ENCODE measurements at regions not wholly inside any gene's neighbourhood (a gene's known extent, or its start where the extent isn't known, plus 50 kb on each side); places are given as distances from the start of the nearest gene placed in this dataset.

GRCh38 chr20:39935901-39936300 is 753.1 kb downstream of the MAFB start:
- no peak for DNase-seq (ENCODE audit: low spot score)

DNA sequence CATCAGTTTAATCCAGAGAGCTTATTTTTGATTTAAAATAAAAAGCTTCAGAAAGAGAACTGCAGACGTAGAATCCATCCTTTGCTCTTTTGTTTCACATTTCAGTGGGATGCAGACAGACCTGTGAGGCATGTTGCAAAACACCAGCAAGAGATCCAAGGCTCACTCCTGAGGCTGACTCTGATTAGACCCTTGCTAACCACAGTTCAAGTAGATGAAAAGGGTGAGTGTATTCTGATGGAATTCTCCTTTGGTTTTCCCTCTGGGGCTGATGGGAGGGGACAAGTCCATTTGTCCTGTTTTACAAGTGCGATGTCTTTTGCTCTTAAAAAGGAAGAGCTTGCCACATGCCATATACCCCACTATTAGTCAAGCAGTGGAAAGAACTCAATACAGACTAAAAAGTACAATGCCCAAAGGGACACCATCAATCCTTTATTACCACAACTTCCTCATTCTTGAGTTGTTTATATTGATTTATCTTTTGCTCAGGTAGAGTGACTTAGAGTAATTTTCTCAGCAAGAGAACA is 772.7 kb downstream of the MAFB start:
- no peak for DNase-seq (ENCODE audit: low spot score)

GRCh38 chr20:39913274-39913673 is 775.8 kb downstream of the MAFB start:
- DNase-seq (ENCODE audit: low spot score): no peak

DNA sequence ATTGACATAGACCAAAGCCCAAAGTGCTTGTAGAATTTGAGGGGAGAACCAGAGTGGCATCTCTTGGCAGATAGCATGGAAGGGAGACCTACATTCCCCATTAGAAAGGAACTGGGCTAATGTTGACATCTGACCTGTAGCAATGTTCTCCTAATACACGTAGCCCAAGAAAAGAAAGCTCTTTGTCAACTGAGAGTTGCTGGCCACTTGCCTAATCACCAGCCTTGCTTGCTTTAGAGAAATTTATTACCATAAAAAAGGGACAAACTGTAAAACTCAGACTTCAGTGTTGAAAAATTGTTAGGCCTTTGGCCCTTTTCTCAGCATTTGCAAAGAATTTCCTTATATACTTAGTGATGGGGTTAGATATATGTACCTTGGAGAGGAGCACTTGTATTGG is 777.5 kb downstream of the MAFB start:
- DNase-seq (ENCODE audit: low spot score): no peak

DNA sequence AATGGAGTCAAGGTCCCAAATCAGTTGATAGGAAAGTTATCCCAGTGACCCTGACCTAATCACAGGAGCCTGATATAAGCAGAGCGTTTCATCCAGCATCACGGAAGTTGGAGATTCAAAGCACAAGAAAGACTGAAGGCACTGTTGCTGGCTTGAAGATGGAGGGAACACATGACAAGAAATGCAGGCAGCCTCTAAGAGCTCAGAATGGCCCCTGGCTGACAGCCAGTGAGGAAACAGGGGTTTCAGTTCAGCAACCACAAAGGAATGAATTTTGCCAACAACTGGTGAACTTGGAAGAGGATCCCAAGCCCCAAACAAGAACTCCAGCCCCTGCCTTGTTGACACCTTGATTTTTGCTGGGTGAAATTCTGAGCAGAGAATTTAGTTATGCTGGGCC is 778.5 kb downstream of the MAFB start:
- DNase-seq (ENCODE audit: low spot score): no peak

- no peak for DNase-seq (ENCODE audit: low spot score)
Observed at GRCh38 chr20:39909447-39909846, 779.6 kb downstream of the MAFB start.

DNA sequence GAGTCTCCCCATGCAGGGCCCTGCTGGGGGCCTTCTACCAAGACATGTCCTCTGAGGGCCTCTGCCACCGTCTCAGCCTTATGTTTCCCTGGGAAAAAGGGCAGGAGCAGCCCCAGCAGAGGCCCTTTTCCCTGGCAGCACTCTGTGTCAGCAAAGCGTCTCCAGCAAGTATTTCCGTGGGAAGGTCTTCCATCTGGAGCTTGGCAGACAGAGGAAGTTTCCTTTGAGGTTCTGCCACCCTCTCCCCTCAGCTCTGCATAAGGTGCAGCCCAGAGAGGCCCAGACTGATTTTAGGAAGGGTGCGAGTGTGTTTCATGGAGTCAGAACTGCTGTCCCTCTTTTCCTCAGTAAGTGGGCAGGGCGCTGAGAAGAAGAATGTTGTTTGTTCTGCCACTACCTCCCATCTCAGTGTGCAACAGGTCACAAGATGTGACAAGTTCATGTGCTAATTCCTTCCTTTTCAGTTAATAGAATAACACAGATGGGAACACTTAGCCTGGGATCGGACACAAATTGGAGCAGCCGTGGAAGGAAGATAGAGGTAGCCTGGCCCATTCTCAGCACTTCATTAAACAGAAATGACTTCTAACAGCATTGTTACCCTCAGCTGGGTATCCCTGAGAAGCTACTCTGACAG is 784.4 kb downstream of the MAFB start:
- DNase-seq (ENCODE audit: low spot score): no peak

DNA sequence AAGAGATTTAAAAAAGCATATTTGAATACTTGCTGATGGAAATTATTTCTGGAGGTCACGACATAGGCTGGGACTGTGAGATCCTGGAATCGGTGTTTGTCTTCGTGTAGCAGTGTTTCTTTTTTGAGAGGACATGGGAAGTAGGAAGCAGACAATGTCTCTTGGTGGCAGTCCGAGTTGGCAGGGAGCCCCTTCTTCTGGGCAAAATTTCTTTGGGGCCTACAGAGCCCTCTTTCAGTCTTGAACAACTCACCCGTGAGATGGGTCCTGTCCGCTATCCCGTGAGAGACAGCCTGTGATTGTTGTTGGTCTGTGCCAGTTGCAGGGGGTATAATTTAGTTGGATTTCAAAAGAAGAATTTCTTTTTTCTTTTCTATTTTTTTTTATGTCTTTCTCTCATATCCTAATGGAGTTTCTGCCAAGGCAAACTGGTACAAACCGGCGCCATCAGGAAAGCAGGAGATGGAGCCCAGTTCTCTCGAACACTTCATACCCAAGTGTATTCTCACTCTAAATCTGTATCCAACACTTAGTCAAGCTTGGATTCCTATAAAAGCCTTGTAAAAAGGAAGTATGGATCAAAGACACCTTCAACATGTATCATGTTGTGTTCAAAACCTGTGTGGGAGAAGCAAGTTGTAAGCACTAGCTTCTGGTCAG is 785.1 kb downstream of the MAFB start:
- DNase-seq (ENCODE audit: low spot score): no peak

GRCh38 chr20:39899881-39900280 is 789.2 kb downstream of the MAFB start:
- DNase-seq (ENCODE audit: low spot score): no peak

GRCh38 chr20:39898467-39898852 is 790.6 kb downstream of the MAFB start:
- DNase-seq (ENCODE audit: low spot score): no peak

GRCh38 chr20:39897781-39898466 is 791.1 kb downstream of the MAFB start:
- no peak for DNase-seq (ENCODE audit: low spot score)

DNA sequence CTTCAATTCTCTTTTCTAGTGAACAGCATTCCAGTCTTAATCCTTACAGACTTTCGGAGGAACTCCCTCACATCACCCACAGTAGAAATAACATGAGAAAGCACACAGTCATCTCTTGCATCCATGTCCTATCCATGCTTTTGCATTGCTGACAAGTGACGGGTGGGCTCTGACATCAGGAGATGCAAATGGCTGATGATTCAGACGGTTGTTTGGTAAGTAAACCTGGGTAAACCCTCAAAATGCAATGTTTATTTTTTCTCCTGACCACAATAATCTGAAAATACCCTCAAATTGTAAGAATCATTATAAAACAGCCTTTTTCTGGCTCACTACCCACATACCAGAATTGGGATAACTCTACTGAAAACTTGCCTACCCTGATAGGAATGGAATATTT is 792.0 kb downstream of the MAFB start:
- DNase-seq (ENCODE audit: low spot score): no peak

- no peak for DNase-seq (ENCODE audit: low spot score)
Observed at GRCh38 chr20:39894067-39894466, 795.0 kb downstream of the MAFB start.

DNA sequence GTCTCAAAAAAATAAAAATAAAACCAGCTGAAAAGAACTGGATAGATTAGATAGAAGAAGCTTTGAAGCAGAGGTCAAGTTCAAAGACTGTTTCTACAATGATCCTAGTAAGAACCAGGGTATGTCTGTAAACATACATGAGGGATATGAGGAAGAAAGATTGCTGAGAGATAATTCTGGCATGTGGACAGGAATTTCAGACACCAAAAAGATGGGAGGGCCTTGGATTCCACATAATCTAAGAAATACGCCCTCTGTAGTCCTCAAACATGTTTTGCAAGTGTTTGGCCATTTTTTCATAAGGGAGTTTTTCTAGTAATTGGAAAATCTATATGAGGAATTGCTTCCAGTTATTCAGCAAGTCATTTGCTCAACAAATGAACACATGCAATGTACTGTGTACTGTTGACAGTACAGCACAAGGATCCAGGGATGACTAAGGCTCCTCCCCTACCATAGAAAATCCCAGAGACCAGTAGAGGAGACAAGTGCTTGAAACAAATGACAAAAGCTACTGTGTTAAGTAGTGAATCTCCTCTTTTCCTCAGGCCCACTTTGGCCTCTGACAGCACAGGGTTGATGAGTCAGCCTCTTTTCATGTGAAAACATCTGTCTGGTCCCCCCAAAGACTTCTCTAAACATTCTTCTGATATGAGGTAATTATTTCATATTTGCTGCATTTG is 795.9 kb downstream of the MAFB start:
- DNase-seq (ENCODE audit: low spot score): no peak

- no peak for DNase-seq (ENCODE audit: low spot score)
Observed at GRCh38 chr20:39890697-39891096, 798.3 kb downstream of the MAFB start.

- DNase-seq (ENCODE audit: low spot score): no peak
Observed at GRCh38 chr20:39888310-39888709, 800.7 kb downstream of the MAFB start.

DNA sequence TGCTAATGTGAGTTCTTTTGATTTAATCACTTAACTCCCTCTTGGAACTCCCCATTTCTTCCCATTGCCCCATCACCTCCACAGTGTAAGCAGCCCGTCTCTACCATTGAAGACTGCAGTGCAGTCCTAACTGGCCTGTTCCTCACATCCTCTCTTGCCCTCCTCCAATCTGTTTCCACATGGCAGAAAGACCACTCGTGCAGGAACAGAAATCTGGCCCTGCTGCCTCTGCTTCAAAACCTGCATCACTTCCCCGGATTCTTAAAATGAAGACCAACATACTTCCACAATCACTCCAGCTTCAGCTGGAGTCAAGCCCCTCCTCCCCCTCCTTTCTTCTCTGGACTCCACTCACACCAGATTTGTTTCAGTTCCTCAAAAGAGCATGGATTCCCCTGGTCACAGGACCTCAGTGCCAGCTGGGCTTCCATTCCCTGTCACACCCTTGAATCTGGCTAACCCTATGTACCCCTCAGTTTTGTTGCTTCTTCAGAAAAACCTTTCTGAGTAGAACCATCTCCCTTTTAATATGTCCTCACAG is 802.3 kb downstream of the MAFB start:
- DNase-seq (ENCODE audit: low spot score): no peak

DNA sequence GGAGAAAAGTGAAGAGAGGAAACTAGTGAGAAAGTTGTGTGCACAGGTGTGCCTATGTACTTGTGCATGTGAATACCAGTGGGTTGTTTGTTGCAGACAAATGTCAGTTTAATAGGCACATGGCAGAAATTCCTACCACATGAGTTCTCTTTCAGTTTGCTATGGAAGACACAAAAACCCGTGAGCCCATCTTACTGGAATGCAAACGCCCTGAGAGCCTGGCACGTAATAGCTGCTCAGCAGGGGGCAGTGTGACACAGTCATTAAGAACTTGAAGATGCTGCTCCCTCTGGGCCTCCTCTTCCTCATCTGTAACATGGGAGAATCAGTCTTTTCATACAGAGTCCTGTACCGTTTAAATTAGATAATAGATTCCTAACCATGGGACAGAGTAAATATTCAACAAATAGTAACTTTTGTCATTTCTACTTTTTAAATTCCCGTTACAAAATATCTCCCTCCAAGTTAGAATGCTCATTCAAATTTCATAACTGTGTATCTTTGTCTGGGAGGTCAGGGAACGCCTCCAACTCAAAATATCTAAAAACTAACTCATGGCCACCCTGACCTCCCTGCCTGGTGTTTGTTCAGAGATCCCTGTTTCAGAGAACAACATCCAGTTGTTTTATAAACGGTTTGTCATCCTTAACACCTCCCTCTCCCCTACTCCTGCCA is 802.9 kb downstream of the MAFB start:
- no peak for DNase-seq (ENCODE audit: low spot score)

GRCh38 chr20:39882806-39883205 is 806.2 kb downstream of the MAFB start:
- DNase-seq (ENCODE audit: low spot score): no peak

- DNase-seq (ENCODE audit: low spot score): no peak
Observed at GRCh38 chr20:39880890-39881289, 808.1 kb downstream of the MAFB start.

DNA sequence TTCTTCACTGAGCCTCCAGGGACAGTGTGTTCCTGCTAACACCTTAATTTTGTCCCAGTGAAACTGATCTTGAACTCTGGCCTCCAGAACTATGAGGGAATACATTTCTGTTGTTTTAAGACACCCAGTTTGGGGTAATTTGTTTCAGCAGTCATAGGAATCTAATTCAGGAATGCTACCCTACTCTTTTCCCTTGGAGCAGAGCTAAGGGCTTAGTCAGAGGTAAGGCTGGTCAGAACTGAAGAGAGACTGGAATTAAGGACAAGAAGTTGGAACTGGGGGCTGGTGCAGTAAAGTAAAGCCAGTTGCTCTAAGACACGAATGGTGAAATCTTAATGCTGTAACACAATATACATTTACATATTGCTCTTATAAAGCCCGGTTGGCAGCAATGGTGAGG is 809.7 kb downstream of the MAFB start:
- no peak for DNase-seq (ENCODE audit: low spot score)

Measured in mesenteric fat pad (tissue), 1 donor.